ENCODE measurements at regions not wholly inside any gene's neighbourhood (a gene's known extent, or its start where the extent isn't known, plus 50 kb on each side); places are given as distances from the start of the nearest gene placed in this dataset.

GRCh38 chr1:214127705-214128104, 139.9 kb downstream of the PROX1 start:
- TF ChIP-seq CTCF (IDR thresholded peaks at IDR 0.05 in 2 of 3, conservative IDR thresholded peaks at IDR 0.05 in 1 of 3; ENCODE audit: control insufficient read depth in 2 of 3, extremely low read depth in 1 of 3, insufficient read depth in 1 of 3, low read depth in 3 of 3, low read length in 3 of 3) (no peak), POLR2A (IDR thresholded peaks at IDR 0.05; ENCODE audit: low read depth, low read length) (no peak), RELA (IDR thresholded peaks at IDR 0.05; ENCODE audit: borderline replicate concordance, partially characterized antibody) (no peak), RAD21 (IDR thresholded peaks at IDR 0.05; ENCODE audit: insufficient read depth, low read depth, low read length) (no peak)
- TF ChIP-seq, protein P1, sequence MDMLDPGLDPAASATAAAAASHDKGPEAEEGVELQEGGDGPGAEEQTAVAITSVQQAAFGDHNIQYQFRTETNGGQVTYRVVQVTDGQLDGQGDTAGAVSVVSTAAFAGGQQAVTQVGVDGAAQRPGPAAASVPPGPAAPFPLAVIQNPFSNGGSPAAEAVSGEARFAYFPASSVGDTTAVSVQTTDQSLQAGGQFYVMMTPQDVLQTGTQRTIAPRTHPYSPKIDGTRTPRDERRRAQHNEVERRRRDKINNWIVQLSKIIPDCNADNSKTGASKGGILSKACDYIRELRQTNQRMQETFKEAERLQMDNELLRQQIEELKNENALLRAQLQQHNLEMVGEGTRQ (IDR thresholded peaks at IDR 0.05; ENCODE audit: borderline replicate concordance, low read depth, low read length) = no peak

Measured in GM12878 (cell line).